ENCODE measurements at regions not wholly inside any gene's neighbourhood (a gene's known extent, or its start where the extent isn't known, plus 50 kb on each side); places are given as distances from the start of the nearest gene placed in this dataset.

DNA sequence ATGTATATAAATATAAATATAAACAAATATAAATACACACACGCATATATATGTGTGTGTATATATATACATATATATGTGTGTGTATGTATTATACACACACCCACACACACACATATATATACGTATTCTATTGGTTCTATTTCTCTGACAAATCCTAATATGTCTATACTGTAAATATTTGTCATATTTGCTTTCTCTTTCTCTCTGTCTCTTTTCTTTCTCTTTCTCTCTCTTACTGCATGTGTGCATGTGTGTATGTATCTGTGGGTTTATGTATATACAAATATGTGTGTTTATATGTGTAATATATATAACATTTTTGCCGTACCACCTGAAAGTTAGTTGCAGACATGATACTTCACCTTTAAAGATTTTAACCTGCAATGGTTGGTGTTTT lies 174.2 kb upstream of the PLEKHG7 start:
- DNase-seq, result no peak

DNA sequence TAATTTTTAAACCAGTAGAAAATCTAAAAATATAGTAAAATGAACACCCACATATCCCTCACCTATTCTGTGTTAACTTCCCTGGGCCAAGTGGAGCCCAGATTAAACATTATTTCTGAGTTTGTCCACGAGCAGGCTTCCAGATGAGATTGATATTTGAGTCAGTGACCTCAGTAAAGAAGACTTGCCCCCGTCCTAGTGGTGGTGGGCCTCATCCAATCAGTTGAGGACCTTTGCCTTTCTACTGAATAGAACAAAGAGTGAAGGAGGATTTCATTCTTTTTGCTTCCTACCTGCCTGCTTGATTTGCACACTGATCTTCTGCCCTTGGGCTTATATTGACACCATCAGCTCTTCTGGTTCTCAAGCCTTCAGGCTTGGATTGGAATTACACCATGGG lies 174.7 kb upstream of the PLEKHG7 start:
- no peak for DNase-seq

DNA sequence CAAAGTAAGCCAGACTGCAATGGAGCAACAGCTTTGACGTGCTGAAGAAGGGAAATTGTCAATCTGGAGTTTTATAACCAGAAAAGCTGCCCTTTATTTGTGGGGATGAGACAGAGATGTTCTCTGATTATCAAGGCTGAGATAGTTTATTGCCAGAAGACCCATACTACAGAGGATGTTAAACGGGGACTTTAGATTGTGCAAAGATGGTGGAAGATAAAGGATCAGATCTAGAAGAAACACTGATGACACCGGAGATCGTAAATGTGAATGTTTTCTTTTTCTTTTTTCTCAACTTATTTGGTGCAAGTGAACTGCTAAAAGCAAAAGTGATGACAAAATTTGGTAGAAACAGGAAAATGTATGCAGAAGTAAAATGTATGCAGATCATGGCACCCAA lies 178.3 kb upstream of the PLEKHG7 start:
- no peak for DNase-seq

DNA sequence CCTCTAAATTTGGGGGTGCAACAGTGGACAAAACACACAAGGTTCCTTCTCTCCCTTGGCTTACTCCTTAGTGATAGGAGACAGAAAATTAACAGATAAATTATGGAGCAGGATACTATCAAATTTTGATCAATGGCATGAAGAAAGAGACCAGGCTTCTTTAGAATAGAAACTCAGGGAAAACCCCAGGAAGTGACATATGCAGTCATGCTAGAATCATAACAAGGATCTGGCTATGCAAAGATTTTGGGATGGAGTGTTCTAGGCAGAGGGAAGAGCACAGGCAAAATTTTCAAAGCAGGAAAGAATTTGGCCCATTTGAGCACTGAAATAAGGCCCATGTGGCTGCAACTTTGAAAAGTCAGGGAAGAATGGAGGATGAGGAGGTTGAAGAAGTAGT lies 182.3 kb upstream of the PLEKHG7 start:
- no peak for DNase-seq

DNA sequence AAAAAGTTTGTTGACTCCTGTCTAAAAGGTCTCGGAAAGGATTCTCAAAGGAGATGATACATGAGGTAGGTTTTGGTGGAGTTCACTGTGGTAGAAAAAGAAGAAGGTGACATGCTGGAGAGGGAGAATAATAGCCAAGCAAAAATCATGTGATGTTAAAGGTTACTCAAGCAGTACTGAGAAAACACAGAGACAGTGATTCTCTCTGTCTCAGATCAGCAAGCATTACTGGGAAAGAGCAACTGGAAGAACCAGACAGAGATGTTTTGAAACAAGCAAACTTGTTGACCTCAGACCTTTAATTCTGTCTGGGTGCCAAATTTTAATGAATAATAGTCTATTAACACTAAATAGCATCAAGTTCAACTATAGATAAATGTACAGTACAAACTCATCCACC lies 183.5 kb upstream of the PLEKHG7 start:
- DNase-seq, result no peak

DNA sequence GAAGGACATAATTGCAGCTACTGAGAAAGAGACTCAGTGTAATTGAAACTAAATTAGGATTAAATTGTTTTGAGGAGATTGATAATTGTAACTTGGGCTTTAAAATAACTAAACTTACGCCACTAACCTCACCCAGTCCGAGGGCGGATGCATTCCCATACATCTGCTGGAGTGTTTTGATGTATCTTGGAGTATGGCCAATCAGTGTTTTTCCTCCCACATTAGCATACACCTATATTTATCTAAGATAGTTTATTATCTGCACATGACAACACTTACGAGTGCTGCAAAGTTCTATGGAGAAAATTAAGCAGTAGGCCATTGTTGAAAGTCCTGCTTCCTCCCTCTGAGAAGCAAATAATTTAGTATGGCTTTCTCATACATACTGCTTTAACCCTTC lies 184.7 kb upstream of the PLEKHG7 start:
- DNase-seq, result no peak

DNA sequence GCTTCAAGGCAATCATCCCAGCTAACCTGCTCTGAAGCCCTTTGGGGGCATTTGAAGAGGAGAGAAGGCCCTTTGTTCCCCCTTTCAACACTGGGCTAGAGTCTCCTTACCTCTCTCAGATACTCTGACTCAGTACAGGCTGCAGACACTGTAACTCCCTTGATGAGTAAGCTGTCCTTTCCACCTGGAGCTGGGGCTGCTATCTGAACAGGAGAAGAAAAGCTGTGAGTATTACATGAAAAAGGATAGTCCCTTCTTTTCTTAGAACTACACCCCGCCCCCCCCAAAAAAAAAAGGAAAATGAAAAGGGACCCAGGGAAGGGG lies 186.6 kb upstream of the PLEKHG7 start:
- DNase-seq, result no peak

DNA sequence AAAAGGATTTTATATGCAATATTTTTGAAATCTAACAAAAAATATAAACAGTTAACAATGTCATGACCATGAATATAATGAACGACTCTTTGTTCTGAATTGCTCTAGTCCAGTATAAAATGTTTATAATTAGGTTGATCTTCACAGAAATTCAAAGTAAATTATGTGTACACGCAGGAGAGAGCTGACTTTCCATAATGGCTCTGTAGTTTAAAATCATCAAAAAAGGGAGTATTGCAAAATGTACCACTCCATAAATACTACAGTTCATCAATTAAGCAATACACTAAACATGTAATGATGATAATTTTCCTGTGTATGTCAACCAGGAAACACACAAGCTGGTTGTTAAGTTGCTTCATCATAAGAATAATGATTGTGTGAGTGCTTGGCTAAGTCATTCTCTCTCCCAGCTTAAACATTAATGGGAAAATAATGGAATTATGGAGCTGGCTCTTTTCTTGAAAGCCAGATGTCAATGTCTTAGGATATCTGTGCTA lies 189.5 kb upstream of the PLEKHG7 start:
- no peak for DNase-seq

GRCh38 chr12:92511786-92512185 lies 191.0 kb upstream of the PLEKHG7 start:
- DNase-seq, result no peak

DNA sequence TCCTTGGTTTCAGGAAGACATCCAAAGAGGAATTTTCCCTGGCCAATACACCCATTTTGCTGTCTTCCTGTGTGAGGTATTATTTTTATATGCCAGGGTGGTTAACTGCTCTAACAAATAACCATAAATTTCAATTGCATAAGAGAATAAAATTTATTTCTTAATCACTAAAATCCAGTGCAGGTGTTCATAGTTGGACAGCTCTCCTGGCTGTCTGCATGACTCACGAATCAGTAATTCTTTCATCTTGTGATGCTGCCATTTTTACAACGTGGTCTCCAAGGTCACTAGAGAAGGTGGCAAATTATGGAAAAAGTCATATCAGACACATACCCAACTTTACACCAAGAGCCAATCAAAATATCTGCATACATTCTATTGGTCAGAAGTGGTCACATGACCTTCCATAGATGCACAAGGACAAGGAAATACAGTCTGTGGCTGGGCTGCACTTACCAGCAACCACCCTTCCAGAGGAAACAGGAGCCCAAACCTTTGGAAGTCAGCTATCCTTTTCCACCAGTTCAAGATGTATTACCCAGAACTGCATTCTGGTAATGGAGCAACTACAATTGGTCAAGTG lies 193.5 kb upstream of the PLEKHG7 start:
- no peak for DNase-seq

DNA sequence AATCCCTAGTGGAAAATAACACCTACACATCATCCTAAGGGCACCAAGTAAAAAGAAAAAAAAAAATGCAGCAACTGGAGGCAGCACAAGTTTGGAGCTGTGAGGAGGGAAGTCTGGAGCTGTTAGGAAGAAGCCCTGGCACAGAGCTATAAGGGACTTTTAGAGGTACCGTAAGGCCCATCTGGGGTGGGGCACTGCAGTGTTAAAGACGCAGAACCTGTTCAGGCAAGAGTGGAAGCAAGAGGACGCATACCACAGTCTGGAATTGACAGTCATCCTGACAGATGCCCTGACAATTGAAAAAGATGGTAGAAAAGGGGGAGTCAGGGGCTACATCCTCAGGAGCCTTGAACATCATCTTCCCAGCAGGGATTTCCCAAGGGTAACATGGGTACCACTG lies 195.9 kb upstream of the PLEKHG7 start:
- no peak for DNase-seq

DNA sequence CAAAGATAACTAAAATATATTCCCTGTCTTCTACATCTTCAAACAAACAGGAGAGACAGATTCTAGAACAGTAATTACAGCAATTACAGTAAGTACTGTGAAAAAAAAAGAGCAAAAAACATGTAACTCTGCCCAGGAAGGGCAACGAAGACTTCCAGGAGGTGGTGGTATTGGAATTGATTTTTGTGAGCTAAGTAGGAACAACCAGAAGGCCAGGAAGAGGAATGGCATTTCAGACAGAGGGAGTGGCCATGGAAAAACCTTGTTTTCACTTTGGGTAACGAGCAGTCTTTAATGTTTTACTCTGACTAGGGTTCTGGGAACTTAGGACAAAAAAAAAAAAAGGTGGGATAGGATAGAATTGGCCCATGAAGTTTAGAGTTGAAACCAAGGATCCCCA lies 196.3 kb upstream of the PLEKHG7 start:
- no peak for DNase-seq

DNA sequence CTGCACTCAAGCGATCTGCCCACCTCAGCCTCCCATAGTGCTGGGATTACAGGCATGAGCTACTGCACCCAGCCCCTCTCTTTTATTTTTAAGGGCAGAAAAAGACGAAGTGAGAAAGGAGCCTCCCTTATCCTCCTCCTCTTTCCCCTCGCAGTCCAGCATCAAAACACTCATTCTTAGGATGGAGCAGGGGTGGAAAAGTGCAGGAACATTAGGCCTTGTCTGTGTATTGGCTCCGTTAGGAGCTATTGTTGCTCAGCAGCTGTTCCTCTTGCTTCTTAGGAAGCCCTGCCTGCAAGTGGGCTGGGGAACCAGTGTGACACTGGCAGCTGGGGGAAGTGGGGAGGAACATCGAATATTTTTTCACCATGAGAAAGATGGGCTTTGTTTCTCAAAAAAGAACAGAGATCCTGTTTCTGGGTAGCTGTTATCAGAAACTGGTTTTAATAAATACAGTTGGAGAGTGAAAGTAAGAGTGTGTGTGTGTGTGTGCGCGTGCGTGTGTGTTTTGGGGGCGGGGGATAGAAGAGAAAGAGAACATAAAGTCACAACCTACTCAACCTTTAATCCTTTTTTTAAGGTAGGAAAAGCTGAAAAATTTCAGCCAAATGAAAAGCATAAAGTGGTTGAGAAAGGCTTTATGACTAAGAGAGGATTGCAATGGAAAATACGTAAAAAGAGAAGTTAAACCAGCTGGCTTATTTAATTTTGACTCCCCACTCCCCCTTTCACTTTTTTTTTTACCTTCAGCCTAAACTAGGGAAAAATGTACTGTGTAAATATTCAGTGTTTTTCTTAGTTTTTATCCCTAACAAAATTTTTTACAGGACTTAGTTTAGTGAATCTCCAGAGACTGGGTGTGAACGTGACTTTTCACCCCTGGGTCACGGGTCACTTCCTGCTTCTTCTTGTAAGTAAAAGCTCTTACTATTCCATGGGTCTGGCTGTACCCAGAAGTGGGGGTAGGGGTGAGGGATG lies 197.2 kb upstream of the PLEKHG7 start:
- DNase-seq, result peak; percentile 53

GRCh38 chr12:92504594-92504981 lies 198.2 kb upstream of the PLEKHG7 start:
- DNase-seq, result no peak

GRCh38 chr12:92503971-92504593 lies 198.7 kb upstream of the PLEKHG7 start:
- DNase-seq, result no peak

GRCh38 chr12:92503029-92503931 lies 199.5 kb upstream of the PLEKHG7 start:
- DNase-seq, result no peak

- no peak for DNase-seq
Measured at GRCh38 chr12:92502417-92503028, 200.3 kb upstream of the PLEKHG7 start.

DNA sequence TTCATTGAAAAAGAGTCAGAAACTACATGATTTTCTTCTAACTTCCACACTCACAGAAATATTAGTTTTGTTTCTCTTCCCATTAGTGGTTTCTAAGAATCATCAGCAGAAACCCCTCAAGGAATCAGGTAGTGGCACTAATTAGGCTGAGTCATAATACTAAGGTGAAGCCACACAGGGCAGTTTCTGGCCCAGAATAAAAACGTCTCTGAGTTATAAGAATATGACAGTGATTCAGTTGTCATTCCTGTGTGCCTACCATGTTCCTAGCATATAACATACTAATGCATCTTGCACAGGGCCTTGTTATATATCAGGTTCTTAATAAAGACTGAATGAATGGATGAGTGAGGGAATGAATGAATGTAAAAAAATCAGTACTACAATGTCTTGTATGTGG lies 206.0 kb upstream of the PLEKHG7 start:
- no peak for DNase-seq

DNA sequence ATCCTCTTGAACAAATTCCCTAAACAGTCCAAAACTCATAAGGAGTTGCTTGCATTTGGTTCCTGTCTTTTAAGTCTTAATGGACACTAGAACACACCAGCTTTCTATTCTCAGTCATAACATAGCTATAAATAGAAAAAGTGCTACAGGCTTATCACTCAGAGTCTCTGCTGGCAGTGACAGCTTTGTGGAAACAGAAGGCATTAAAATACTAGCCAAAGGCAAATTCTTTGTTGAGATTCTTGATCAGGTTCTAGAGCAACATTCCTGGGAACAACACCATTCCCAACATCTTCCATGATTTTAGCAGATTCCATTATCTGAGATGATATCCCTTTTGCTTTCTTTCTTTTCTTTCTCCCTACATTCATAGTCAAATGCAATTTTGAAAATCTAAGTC lies 207.7 kb upstream of the PLEKHG7 start:
- DNase-seq, result no peak

- no peak for DNase-seq
Measured at GRCh38 chr12:92493816-92494215, 209.0 kb upstream of the PLEKHG7 start.

- DNase-seq, result no peak
Measured at GRCh38 chr12:92492995-92493394, 209.8 kb upstream of the PLEKHG7 start.

- DNase-seq, result no peak
Measured at GRCh38 chr12:92492291-92492690, 210.5 kb upstream of the PLEKHG7 start.

DNA sequence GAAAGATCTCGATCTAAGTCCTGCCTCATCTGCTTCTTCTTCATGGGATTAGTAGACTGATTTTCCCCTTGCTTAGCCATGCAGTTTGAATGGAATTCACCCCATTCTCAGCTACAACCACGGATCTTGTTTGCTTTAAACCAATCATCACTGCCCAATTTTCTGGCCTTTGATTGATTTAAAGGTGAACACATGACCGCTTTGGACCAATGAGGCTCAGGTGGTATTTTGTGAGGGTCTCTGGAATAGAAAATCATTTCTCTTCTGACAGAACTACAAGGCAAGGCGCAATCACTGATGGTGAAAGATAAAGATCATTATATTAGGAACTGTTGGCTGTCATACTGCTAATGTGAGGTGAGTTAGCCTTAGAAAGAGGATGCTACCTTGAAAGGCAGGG lies 213.0 kb upstream of the PLEKHG7 start:
- no peak for DNase-seq
